ENCODE measurements at regions not wholly inside any gene's neighbourhood (a gene's known extent, or its start where the extent isn't known, plus 50 kb on each side); places are given as distances from the start of the nearest gene placed in this dataset.

GRCh38 chr5:152274224-152274623, 130.9 kb downstream of the NMUR2 start:
- intact Hi-C loops (cut with DNase I) = loop anchor here in 1 of 2 donors (5.0 kb wide), 1 partner anchor 447 kb away; no protein-coding TSS in a partner anchor

GRCh38 chr5:152271420-152271819, 133.7 kb downstream of the NMUR2 start:
- Histone ChIP-seq H3K36me3 (replicated peaks in 1 of 2) (no peaks in the 10 kb centered on the region), H3K4me3 (no peak overlapping the region), H3K4me1 (replicated peaks in 1 of 2) (no peaks in the 10 kb centered on the region), H3K9me3 (replicated peaks in 1 of 3) (no peaks in the 10 kb centered on the region), H3K27ac (no peak overlapping the region), H3K27me3 (no peaks in the 10 kb centered on the region)
- WGBS, 4 donors = 37 to 45% (median 40%) methylated on average over 5 of the region's 5 CpGs
- peak; percentile 33 to 67 (median 56) for TF ChIP-seq CTCF (IDR thresholded peaks at IDR 0.05)
- TF ChIP-seq POLR2A (IDR thresholded peaks at IDR 0.05) = no peak
- intact Hi-C loops (cut with DNase I) = loop anchor here in 1 of 2 donors (5.0 kb wide), 1 partner anchor 444 kb away; no protein-coding TSS in a partner anchor
- peak; percentile 26 to 73 (median 43) for DNase-seq

More at GRCh38 chr5:152274224-152274623, 130.9 kb downstream of the NMUR2 start:
- no peak overlapping the region for H3K4me3 ChIP-seq
- H3K9me3 ChIP-seq (replicated peaks in 1 of 3) = no peaks in the 10 kb centered on the region
- TF ChIP-seq POLR2A (IDR thresholded peaks at IDR 0.05) (no peak), CTCF (IDR thresholded peaks at IDR 0.05) (no peak)
- no peaks in the 10 kb centered on the region for H3K36me3 ChIP-seq (replicated peaks in 1 of 2)
- 31 to 37% (median 34%) methylated on average over 2 of the region's 2 CpGs for WGBS, 4 donors
- H3K4me1 ChIP-seq (replicated peaks in 1 of 2) = no peaks in the 10 kb centered on the region
- H3K27me3 ChIP-seq = no peaks in the 10 kb centered on the region
- DNase-seq = no peak
- H3K27ac ChIP-seq = no peak overlapping the region

GRCh38 chr5:152270096-152270495, 135.0 kb downstream of the NMUR2 start:
- no peak for DNase-seq
- no peaks in the 10 kb centered on the region for H3K27me3 ChIP-seq
- intact Hi-C loops (cut with DNase I) = loop anchor here in 1 of 2 donors (5.0 kb wide), 1 partner anchor 443 kb away; no protein-coding TSS in a partner anchor
- H3K4me3 ChIP-seq = no peak overlapping the region
- TF ChIP-seq CTCF (IDR thresholded peaks at IDR 0.05) (no peak), POLR2A (IDR thresholded peaks at IDR 0.05) (no peak)
- H3K9me3 ChIP-seq (replicated peaks in 1 of 3) = no peaks in the 10 kb centered on the region
- H3K36me3 ChIP-seq (replicated peaks in 1 of 2) = no peaks in the 10 kb centered on the region
- H3K4me1 ChIP-seq (replicated peaks in 1 of 2) = no peaks in the 10 kb centered on the region
- WGBS, 4 donors = 64 to 74% (median 70%) methylated on average over 2 of the region's 2 CpGs
- H3K27ac ChIP-seq = no peak overlapping the region

- no peak overlapping the region for H3K4me3 ChIP-seq
- no peak overlapping the region for H3K27ac ChIP-seq
- no peaks in the 10 kb centered on the region for H3K4me1 ChIP-seq (replicated peaks in 1 of 2)
- intact Hi-C loops (cut with DNase I) = no loop called here
- 56 to 89% (median 73%) methylated on average over 1 of the region's 1 CpG for WGBS, 4 donors
- no peak for DNase-seq
- H3K36me3 ChIP-seq (replicated peaks in 1 of 2) = no peaks in the 10 kb centered on the region
- TF ChIP-seq POLR2A (IDR thresholded peaks at IDR 0.05) (no peak), CTCF (IDR thresholded peaks at IDR 0.05) (no peak)
- no peaks in the 10 kb centered on the region for H3K27me3 ChIP-seq
- H3K9me3 ChIP-seq (replicated peaks in 1 of 3) = no peaks in the 10 kb centered on the region
Observed at GRCh38 chr5:152269533-152269932, 135.5 kb downstream of the NMUR2 start.

All from adrenal gland (tissue), 9 donors.